ENCODE measurements at regions not wholly inside any gene's neighbourhood (a gene's known extent, or its start where the extent isn't known, plus 50 kb on each side); places are given as distances from the start of the nearest gene placed in this dataset.

DNA sequence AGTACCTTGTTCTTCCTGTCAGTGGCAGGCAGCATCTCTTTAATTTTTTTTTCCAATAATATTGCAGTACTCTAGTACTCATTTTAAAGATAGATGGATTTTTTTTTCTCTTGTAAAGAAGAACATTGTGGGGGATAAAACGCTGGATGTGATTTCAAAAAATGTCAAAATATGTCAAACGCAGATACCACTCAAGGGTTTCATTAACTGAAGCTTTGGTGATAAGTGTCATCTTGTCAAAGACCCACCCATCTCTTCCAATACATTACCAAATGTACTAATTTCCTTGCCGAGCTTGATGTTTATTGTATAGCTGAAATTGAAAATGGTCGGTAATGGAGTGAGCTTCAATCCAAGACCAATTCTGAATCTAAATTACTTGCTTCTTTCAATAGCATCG, 332.4 kb upstream of the SOX2 start:
- Histone ChIP-seq H4K20me1 (ENCODE audit: low read depth, low read length) (no peaks in the 10 kb centered on the region), H3K4me3 (ENCODE audit: insufficient read depth, low read length, poor library complexity, severe bottlenecking) (no peak overlapping the region), H3K36me3 (ENCODE audit: low read length) (no peaks in the 10 kb centered on the region), H3K27ac (ENCODE audit: low read depth, low read length) (no peak overlapping the region), H3K9me2 (replicated peaks; ENCODE audit: insufficient read depth, low read length) (no peaks in the 10 kb centered on the region), H3K9me3 (ENCODE audit: insufficient read depth, low read length) (no peaks in the 10 kb centered on the region), H3K27me3 (ENCODE audit: low read length) (no peaks in the 10 kb centered on the region), H3K4me2 (ENCODE audit: low read depth, low read length, poor library complexity, severe bottlenecking) (no peak overlapping the region), H3F3A (ENCODE audit: insufficient read depth) (no peaks in the 10 kb centered on the region), H3K79me2 (ENCODE audit: insufficient read depth, low read length) (no peaks in the 10 kb centered on the region), H3K9ac (ENCODE audit: low read length) (no peak overlapping the region), H2AFZ (ENCODE audit: low read depth, low read length, severe bottlenecking) (no peak overlapping the region)
- TF ChIP-seq, protein P1, sequence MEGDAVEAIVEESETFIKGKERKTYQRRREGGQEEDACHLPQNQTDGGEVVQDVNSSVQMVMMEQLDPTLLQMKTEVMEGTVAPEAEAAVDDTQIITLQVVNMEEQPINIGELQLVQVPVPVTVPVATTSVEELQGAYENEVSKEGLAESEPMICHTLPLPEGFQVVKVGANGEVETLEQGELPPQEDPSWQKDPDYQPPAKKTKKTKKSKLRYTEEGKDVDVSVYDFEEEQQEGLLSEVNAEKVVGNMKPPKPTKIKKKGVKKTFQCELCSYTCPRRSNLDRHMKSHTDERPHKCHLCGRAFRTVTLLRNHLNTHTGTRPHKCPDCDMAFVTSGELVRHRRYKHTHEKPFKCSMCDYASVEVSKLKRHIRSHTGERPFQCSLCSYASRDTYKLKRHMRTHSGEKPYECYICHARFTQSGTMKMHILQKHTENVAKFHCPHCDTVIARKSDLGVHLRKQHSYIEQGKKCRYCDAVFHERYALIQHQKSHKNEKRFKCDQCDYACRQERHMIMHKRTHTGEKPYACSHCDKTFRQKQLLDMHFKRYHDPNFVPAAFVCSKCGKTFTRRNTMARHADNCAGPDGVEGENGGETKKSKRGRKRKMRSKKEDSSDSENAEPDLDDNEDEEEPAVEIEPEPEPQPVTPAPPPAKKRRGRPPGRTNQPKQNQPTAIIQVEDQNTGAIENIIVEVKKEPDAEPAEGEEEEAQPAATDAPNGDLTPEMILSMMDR (IDR thresholded peaks at IDR 0.05; ENCODE audit: insufficient read depth, low read length, poor library complexity, severe bottlenecking), result no peak
- TF ChIP-seq EZH2phosphoT487 (conservative IDR thresholded peaks at IDR 0.05; ENCODE audit: low read length), result no peak

DNA sequence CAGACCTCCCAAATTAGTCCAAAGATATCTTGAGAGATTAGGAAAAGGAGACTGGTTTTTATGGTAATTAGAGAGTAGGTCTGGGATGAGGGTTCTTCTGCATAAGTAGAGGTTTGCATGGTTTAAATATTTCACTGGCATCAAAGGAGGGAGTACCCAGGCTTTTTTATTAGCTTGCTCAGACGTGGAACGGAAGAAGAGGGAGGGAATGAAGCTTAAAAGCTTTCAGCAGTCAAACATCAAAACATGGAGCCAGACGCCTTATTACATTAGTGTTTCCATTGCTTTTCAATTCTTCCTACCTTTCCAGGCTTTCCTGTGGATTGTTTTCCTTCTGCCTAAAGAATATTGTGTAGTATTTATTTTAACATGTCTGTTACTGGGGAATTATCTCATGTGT, 342.1 kb upstream of the SOX2 start:
- H3K9me3 ChIP-seq (ENCODE audit: insufficient read depth, low read length), result no peaks in the 10 kb centered on the region
- no peaks in the 10 kb centered on the region for H3K9me2 ChIP-seq (replicated peaks; ENCODE audit: insufficient read depth, low read length)
- no peak overlapping the region for H3K4me3 ChIP-seq (ENCODE audit: insufficient read depth, low read length, poor library complexity, severe bottlenecking)
- H3K27me3 ChIP-seq (ENCODE audit: low read length), result no peaks in the 10 kb centered on the region
- H4K20me1 ChIP-seq (ENCODE audit: low read depth, low read length), result no peaks in the 10 kb centered on the region
- H3K27ac ChIP-seq (ENCODE audit: low read depth, low read length), result no peak overlapping the region
- no peaks in the 10 kb centered on the region for H3F3A ChIP-seq (ENCODE audit: insufficient read depth)
- no peak overlapping the region for H3K9ac ChIP-seq (ENCODE audit: low read length)
- H2AFZ ChIP-seq (ENCODE audit: low read depth, low read length, severe bottlenecking), result no peak overlapping the region
- H3K4me2 ChIP-seq (ENCODE audit: low read depth, low read length, poor library complexity, severe bottlenecking), result no peak overlapping the region
- H3K79me2 ChIP-seq (ENCODE audit: insufficient read depth, low read length), result no peaks in the 10 kb centered on the region
- no peak for TF ChIP-seq EZH2phosphoT487 (conservative IDR thresholded peaks at IDR 0.05; ENCODE audit: low read length)
- TF ChIP-seq, protein P1 (IDR thresholded peaks at IDR 0.05; ENCODE audit: insufficient read depth, low read length, poor library complexity, severe bottlenecking), result no peak
- no peaks in the 10 kb centered on the region for H3K36me3 ChIP-seq (ENCODE audit: low read length)

DNA sequence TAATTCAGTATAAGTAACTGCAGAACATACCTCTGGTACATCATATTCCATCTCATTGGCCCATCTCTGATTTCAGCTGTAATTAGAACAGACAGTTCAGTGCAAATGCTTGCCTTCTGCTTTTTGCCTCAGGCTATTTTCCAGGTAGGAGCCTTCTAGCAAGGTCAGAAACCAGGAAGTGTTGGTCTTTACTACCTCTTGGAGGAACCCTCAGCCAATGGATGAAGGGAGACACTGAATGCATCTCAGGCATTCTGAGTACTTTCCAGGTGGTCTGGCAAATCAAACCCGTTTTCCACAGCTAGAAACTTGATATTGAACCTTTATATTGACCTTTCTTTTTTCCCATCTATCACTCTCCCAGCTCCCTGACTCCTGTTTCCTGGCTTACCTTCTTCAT, 348.5 kb upstream of the SOX2 start:
- Histone ChIP-seq H2AFZ (ENCODE audit: low read depth, low read length, severe bottlenecking) (no peak overlapping the region), H3K9ac (ENCODE audit: low read length) (no peak overlapping the region), H3K27ac (ENCODE audit: low read depth, low read length) (no peak overlapping the region), H3K4me2 (ENCODE audit: low read depth, low read length, poor library complexity, severe bottlenecking) (no peak overlapping the region), H3K79me2 (ENCODE audit: insufficient read depth, low read length) (no peaks in the 10 kb centered on the region), H3K9me3 (ENCODE audit: insufficient read depth, low read length) (no peaks in the 10 kb centered on the region), H3K36me3 (ENCODE audit: low read length) (no peaks in the 10 kb centered on the region), H3K27me3 (ENCODE audit: low read length) (no peaks in the 10 kb centered on the region), H4K20me1 (ENCODE audit: low read depth, low read length) (no peaks in the 10 kb centered on the region), H3K9me2 (replicated peaks; ENCODE audit: insufficient read depth, low read length) (no peaks in the 10 kb centered on the region), H3F3A (ENCODE audit: insufficient read depth) (no peaks in the 10 kb centered on the region), H3K4me3 (ENCODE audit: insufficient read depth, low read length, poor library complexity, severe bottlenecking) (no peak overlapping the region)
- no peak for TF ChIP-seq EZH2phosphoT487 (conservative IDR thresholded peaks at IDR 0.05; ENCODE audit: low read length)
- TF ChIP-seq, protein P1 (IDR thresholded peaks at IDR 0.05; ENCODE audit: insufficient read depth, low read length, poor library complexity, severe bottlenecking), result no peak

DNA sequence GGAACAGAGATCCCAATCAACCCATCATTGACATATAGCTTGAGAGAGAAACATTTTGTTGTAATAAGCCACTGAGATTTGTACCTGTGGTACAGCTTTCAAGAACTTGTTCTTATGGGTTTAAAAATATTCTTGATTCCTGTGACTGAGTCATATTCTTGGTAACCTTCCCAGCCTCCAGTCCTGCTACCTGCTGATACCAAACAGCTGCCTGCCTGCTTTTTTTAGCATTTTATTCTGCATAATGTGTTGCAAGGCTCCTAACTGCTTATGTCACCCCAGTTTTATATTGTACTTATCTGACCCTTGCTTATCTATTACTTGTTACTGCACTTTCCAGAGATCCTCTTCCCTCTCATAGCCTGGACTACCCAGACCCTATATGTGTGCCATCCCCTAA, 349.3 kb upstream of the SOX2 start:
- no peak overlapping the region for H3K4me3 ChIP-seq (ENCODE audit: insufficient read depth, low read length, poor library complexity, severe bottlenecking)
- H3K79me2 ChIP-seq (ENCODE audit: insufficient read depth, low read length), result no peaks in the 10 kb centered on the region
- no peak overlapping the region for H2AFZ ChIP-seq (ENCODE audit: low read depth, low read length, severe bottlenecking)
- H3K36me3 ChIP-seq (ENCODE audit: low read length), result no peaks in the 10 kb centered on the region
- H4K20me1 ChIP-seq (ENCODE audit: low read depth, low read length), result no peaks in the 10 kb centered on the region
- no peaks in the 10 kb centered on the region for H3K9me2 ChIP-seq (replicated peaks; ENCODE audit: insufficient read depth, low read length)
- no peak overlapping the region for H3K9ac ChIP-seq (ENCODE audit: low read length)
- H3K9me3 ChIP-seq (ENCODE audit: insufficient read depth, low read length), result no peaks in the 10 kb centered on the region
- no peak overlapping the region for H3K4me2 ChIP-seq (ENCODE audit: low read depth, low read length, poor library complexity, severe bottlenecking)
- no peak for TF ChIP-seq EZH2phosphoT487 (conservative IDR thresholded peaks at IDR 0.05; ENCODE audit: low read length)
- TF ChIP-seq, protein P1 (IDR thresholded peaks at IDR 0.05; ENCODE audit: insufficient read depth, low read length, poor library complexity, severe bottlenecking), result no peak
- H3K27ac ChIP-seq (ENCODE audit: low read depth, low read length), result no peak overlapping the region
- no peaks in the 10 kb centered on the region for H3K27me3 ChIP-seq (ENCODE audit: low read length)
- no peaks in the 10 kb centered on the region for H3F3A ChIP-seq (ENCODE audit: insufficient read depth)

Measured in SU-DHL-6 (cell line).